ENCODE measurements at regions not wholly inside any gene's neighbourhood (a gene's known extent, or its start where the extent isn't known, plus 50 kb on each side); places are given as distances from the start of the nearest gene placed in this dataset.

DNA sequence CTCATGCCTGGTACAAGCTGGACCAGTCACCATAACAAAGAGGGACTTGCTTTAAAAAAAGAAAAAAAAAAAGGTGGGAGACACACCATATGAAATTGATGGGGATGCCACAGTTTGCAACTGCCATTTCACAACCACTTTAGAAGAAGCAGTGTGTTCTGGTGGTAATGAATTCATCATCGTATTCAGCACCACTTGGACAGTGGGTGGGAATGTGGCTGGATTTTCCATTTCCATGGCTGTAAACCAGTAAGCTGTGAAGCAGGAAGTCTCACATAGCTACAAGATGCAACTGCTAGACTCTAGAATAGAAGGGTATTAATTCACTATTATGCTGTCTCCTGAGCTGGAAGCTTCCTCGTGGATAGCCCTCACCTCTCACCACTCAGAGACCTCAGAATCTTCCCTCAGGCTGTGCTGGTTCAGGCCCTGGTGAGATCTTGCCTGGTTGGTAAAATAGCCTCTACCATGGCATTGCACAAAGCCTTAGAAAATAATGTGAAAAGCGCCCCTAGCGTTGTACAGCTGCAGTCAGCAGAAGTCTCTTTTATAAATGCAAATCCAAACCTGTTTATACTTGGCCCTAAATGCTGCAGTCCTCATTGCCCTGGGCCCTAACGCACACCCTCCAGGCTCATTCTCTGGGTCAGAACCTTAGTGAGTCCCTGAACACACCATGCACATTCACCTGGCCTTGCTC lies 150.7 kb downstream of the KCTD15 start:
- DNase-seq (ENCODE audit: low read depth in 2 of 2), result no peak

DNA sequence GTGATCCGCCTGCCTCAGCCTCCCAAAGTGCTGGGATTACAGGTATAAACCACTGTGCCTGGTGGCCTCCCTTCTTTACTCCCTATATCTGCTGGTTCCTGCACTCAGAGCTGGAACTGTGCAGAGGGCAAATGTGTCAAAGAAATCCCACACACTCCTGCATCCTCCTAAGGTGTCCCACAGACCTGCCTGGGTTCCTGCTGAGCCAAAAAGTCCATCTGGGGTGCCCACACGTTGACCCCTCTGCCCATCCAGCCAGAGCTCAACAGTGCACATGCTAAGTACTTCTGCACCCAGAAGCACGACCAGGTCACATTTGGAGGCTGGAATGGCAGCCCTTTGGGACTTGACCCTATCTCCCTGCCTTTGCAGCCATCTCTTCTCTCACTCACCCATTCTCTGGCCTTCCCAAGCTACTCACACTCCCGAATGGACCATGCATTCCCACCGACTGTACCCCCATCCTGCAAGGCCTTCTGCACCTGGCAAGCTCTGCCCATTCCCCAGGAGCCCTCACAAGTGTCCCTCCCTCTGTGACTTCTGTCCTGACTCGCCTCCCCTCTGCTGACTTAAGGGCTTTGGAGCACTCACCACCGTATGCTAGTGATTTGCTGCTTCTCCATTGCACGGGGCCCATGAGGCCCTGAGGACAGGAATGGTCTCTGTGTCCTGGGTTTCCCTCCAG lies 152.1 kb downstream of the KCTD15 start:
- DNase-seq (ENCODE audit: low read depth in 2 of 2), result no peak

DNA sequence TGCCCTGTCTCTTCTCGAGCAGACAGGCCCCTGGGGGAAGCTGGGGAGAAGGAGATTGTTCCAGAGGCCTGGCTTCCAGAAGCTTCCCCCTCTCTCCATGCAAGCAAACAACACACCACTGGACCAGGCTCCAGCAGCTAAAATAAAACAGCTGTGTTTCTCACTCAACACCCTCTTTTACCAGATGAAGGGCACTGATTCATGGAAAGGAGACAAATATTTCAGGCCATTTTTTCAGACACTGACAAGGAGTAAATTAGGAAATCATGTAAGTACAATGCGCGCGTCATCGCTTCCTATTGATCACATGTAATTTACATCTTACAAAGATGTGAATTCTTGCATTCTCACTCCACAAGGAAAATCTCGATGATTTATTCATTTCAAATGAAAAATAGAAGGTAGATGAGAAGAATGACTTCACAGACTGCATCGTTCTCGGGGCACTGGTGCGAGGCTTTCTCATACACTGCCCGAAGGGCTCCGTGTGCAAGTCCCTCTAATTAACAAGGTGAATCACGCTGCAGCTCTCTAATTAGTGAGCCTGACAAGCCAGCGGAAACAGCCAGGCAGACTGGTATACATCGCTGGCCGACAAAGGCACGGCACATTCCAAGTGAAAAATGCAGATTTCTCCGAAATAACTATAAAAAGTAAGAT lies 153.6 kb downstream of the KCTD15 start:
- no peak for DNase-seq (ENCODE audit: low read depth in 2 of 2)

DNA sequence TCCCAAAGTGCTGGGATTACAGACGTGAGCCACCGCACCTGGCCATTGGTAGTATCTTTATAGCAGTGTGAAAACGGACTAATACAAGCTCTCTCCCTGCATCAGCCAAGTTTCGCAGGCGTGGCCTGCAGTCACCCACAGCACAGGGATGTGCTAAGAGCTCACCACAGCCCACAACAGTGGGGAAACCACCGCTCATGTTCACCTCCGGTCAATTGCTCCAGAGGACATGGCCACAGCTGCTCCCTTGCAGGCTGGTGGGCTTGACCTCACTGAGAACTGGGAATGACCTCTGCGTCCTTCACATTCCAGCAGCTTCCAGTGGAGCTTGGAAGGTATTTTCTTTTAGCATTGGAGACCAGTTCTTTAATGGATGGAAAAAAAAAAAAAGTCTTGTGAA lies 156.4 kb downstream of the KCTD15 start:
- no peak for DNase-seq (ENCODE audit: low read depth in 2 of 2)

DNA sequence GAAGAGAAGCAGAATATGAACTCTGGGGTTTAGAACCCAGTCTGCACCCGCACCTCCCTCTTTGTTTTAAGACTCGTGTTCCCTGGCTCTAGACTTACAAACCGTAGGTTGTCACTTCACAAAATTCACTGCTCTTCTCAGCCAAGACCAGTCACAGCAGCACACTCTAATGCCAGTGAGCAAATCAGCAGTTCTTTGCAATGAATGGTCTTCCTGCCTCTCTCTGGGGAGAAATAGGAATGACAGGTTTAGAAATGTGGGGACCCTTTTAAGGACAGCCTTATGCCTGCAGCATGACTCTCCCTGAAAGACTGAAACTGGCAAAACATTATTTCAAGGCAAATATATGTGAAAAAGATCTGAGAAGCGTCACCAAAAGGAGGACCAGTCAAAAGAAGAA lies 156.9 kb downstream of the KCTD15 start:
- no peak for DNase-seq (ENCODE audit: low read depth in 2 of 2)

DNA sequence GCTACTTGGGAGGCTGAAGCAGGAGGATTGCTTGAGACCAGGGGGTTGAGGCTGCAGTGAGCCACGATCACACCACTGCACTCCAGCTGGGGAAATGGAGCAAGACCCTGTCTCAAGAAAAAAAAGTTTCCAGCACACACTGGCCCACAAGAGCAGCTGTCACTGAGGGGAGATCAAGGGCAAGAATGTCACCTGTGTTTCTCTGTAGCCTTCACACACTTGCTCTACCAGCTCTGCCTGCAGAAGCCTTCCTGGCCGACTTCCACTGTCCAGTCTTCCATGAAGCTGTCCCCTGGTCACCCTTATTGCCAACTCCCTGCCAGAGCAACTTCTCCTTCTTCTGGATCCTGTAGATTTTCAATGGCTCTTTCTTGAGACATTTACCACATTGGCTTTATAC lies 158.0 kb downstream of the KCTD15 start:
- no peak for DNase-seq (ENCODE audit: low read depth in 2 of 2)

DNA sequence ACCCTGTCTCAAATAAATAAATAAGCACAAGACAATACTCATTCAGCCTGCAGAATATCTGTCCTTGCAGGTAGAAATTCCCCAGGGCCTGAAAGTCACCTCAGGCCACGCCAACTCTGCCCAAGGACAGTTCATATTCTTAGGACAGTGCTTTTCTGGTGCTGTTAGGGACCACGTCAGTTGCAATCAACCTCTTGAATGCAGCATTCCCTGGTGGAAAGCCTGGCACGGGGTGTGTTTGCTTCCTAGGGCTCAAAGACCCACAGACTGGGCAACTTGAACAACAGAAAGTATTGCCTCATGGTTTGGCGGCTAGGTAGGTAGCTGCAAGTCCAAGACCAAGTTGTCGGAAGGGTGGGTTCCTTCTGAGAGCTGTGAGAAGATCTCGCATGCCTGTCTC lies 160.3 kb downstream of the KCTD15 start:
- no peak for DNase-seq (ENCODE audit: low read depth in 2 of 2)

DNA sequence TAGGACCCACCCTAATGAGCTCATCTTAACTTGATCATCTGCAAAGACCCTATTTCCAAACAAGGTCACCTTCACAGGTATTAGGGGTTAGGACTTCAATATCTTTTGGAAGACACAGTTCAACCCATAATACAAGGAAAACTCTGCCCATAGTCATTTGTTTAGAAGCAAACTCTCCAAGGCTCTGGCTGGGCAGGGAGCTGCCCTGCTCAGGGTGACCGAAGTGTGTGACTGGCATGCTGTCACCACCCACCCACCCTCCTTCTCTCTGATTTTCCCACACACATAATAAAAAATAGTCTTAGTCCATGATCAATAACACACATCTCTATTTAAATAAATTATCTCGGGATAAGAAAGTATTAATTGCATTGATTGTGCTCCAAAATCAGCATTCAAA lies 161.1 kb downstream of the KCTD15 start:
- DNase-seq (ENCODE audit: low read depth in 2 of 2), result no peak

DNA sequence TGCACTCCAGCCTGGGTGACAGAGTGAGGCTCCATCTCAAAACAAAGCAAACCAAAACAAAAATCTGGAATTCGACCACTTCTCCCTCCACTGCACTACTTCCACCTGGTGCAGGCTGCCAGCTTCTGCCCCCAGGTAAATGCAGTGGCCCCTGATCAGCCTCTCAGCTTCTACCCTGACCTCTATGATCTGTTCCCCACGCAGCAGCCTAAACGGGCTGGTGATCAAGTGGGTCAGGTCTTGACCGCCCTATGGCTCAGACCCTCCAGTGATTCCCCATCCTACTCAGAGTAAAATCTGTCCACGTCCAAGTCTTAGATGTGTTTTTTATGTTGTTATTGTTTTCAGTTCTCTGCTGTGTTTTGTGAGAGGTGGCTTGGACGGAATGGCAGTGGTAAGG lies 163.9 kb downstream of the KCTD15 start:
- DNase-seq (ENCODE audit: low read depth in 2 of 2), result no peak

DNA sequence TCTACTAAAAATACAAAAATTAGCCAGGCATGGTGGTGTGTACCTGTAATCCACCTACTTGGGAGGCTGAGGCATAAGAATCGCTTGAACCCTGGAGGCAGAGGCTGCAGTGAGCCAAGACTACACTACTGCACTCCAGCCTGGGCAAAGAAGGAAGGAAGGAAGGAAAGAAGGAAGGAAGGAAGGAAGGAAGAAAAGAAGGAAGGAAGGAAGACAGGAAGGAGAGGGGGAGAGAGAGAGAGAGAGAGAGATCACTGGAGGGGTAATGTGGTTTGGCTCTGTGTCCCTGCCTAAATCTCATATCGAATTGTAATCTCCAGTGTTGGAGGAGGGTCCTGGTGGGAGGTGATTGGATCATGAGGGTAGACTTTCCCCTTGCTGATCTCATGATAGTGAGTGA lies 165.5 kb downstream of the KCTD15 start:
- DNase-seq (ENCODE audit: low read depth in 2 of 2), result no peak

DNA sequence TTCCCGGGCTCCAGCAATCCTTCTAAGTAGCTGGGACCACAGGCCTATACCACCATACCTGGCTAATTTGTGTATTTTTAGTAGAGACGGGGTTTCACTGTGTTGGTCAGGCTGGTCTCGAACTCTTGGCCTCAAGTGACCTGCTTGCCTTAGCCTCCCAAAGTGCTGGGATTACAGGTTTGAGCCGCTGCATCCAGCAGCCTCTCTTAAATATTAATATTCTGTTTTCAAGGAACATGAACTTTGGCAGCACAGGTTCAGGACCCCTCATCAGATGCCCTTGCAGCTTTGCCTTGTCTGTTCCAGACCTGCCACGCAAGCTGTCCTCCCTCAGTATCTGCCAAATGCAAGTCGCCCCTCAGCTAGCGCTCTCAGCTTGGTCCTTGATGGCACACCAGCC lies 166.8 kb downstream of the KCTD15 start:
- no peak for DNase-seq (ENCODE audit: low read depth in 2 of 2)

DNA sequence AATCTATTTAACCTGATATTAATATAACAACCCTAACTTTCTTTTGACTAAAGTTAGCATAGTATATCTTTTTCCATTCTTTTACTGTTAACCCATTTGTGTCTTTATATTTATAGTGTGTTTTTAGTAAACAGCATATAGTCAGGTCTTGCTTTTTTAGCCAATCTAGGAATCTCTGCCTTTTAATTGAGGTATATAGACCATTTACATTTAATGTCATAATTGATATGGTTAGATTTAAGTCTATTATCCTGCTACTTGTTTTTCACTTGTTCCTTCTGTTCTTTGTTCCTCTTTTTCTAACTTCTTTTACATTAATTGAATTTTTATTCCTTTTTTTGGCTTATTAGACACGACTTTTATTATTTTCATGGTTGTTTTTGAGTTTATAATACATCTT lies 174.4 kb downstream of the KCTD15 start:
- no peak for DNase-seq (ENCODE audit: low read depth in 2 of 2)

DNA sequence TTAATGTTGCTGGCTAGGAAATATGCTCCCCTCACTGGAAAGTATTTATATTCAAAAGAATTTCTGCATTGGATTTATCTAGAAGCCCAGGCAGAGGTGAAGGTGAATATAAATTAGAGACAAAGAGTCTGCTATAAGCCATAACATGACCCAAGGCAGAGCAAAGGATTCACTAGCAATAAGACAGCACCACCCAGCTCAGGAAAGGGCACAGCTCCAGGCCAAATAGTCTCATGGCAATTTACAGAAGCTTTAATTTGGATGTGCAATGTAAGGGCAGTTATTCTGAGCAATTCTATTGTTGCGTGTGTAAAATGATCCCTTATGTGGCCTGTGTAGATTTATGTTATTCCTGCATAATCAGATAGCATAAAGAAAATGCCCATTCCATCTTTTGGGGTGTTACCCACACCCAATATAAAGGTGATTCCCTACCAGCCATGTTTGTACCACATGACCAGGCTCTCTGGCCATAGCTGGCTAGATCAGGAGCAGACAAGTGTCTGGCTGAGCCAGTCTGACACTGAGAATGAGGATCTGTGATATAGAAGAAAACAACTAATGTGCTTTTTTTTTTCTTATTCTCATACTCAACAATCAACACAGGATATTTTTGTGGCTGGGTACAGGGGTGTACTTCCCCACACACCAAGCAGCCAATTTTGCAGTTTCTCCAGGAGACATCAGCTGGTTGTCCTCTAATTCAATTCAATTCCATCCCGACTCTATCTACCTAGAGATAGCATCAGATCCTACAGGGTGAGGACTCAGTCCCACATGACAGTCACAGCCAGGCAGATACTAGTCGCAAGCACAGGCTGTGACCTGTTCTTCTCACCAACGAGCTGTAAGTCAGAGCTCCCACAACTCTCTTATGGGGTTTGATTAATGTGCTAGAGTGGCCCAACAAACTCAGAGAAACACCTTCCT lies 181.4 kb downstream of the KCTD15 start:
- no peak for DNase-seq (ENCODE audit: low read depth in 2 of 2)

DNA sequence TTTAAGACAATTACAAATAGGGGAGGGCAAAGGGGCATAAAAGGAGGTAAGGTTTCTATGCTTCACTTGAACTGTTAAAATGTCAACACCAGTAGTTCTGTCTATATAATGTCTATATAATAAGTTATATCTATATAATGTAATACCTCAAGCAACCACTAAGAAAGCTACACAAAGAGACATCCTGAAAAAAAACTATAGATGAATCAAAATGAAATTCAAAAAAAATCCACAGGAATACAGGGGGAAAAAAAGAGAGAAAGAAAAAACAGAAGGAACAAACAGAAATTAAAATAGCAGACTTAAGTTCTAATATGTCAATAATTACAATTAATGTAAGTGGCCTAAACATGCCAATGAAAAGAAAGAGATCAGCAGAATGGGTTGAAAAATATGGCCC lies 186.0 kb downstream of the KCTD15 start:
- no peak for DNase-seq (ENCODE audit: low read depth in 2 of 2)

DNA sequence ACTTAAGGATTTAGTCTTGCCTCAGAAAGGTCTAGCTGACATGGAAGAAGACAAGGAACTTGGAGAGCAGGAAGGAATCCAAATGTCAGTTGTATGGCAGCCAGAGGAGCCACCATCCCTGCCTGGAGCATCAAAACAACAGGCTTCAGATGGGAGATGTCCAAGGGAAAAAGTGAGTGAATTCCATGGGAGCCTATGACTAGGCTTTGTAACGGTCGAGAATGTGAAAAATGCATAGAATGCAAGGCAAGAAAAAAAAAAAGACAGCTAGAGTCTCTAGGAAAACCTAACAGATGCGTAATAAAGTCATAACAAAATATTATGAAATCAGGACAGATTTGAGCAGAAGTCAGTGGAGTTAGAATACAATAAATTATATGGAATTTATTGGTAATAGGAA lies 183.7 kb upstream of the LSM14A start:
- DNase-seq (ENCODE audit: low read depth in 2 of 2), result no peak

DNA sequence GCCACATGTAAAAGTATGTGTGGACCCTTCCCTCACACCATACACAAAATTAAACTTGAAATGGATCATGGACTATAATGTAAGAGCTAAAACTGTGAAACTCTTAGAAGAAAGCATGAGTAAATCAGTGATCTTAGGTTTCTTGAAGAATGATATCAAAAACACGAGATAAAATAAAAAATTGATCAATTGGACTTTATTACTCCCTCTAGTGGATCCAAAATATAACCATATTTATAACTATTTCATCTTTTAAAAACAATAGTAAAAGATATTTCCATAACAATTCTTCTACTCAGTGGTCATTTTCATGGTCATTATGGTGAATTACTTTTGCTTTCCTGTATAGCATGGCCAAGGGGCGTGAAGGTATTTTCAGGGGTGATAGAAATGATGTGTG lies 174.6 kb upstream of the LSM14A start:
- no peak for DNase-seq (ENCODE audit: low read depth in 2 of 2)

DNA sequence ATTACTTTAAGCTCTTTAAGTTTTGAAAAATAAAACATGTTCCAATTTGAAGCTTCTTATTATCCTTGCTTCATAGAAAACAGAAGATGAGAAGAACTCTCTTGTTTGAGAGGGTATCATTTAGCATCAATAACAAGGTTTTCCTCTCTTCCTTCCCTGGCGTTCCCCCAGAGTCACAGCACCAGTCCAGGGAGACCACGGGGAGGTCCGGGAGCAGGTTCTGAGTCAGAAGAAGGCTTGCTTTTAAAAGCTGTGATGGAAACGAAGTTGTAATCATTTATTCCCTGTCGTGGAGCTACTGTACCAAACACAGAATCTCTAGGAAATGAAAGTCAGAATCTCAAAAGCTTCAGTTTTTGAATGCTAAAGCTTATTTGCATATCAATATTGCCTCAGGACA lies 174.0 kb upstream of the LSM14A start:
- DNase-seq (ENCODE audit: low read depth in 2 of 2), result no peak

DNA sequence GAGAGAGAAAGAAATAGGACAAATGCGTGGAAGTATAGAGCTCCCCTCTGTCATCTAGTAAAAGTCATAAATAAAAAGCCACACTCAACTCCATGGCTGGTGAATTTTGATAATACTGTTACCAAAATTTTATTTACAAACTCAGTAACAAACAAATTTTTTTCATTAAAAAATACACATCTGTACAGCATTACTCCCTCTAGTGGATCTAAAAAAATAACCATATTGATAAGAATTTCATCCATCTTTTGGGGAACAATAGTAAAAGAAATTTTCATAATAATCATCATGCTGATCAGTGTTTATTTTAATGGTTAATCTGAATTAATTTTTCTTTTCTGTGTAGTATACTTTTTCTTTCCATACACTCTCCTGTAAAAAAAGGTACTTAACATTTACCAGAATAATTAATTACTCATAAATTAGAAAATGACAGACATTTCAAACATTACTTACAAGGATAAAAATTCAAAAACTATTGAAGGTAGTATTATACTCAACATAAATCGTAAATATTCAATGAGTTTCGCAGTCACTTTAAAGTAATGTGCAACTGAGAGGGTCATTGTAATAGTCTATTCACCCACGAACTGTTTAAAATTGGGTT lies 173.5 kb upstream of the LSM14A start:
- no peak for DNase-seq (ENCODE audit: low read depth in 2 of 2)

DNA sequence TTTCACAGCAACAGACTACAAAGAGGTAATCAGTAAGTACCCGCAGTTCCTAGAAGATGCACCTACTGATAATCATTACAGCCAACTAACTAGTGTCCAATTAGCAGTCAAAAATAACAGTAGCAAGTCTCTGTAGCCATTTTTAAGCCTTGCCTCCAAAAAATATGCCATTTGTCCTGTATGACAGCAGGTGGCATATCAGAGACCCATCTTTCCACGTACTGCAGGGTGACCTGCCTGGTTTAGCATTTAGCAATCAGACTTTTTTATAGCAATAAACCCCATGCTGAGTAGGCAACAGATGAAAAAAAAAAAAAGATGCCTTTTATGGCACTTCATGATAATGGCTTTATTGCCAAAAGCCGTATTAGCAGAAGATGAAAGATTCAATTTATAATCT lies 155.3 kb upstream of the LSM14A start:
- DNase-seq (ENCODE audit: low read depth in 2 of 2), result no peak

DNA sequence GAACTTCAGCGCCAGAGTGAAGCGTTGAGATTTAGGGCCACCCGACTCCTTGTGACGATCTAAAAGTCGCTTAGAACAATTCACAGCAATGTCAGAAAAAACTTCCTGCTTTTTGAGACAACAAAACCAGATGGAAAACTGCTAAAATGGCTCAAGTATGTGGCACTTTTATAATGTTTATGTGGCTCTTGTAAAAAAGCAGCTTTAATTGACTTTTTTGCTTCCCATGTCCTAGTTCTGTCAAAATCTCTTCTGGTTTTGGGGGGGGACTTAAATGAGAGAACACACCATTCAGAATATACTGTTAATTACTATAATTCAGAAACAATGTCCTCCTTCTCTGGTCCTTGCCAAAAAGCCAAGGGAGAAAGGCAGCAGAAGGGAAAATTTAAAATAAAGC lies 154.7 kb upstream of the LSM14A start:
- DNase-seq (ENCODE audit: low read depth in 2 of 2), result no peak

DNA sequence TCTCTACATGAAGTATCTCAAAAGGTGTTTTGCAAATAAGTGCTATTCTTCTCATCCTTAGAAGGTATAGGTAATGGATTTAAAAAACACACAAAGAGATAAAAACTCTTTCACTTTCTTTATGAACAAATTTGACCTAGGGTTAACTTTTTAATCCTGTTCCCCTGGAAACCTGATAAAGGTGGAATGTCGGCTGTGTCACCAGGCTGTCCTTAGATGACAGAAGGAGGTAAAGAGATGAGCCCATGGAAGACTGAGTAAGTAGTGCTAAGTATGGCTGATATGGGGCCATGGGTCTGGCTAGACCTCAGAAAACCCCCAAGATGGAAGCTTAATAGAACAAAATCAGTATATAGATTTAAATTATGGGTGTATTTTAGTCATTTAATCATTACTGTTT lies 153.8 kb upstream of the LSM14A start:
- no peak for DNase-seq (ENCODE audit: low read depth in 2 of 2)

DNA sequence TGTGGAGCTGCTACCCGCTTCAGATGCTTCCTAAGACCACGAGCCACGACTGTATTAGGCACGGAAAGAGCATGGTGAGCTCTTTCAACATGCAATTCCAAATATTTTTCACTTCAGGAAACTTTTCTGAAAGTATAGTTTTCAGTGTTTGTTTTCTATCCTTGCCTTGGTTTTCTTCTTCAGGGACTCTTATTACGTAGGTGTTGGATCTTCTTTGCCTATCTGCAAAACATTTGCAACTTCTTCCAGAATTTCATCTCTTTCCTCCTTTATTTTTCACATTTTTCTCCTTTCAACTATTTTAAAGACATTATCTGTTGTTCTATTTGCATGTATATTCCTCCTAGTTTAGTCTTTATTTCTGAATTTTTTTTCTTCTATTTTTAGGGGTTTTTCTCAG lies 148.9 kb upstream of the LSM14A start:
- no peak for DNase-seq (ENCODE audit: low read depth in 2 of 2)

All from stimulated activated CD4-positive, alpha-beta T cell treated with anti-CD3 and anti-CD28 coated beads, Interleukin-12 subunit alpha, Interleukin-12 subunit beta, amount 100 ng/mL, for 24 hours (primary cell).